ENCODE measurements at regions not wholly inside any gene's neighbourhood (a gene's known extent, or its start where the extent isn't known, plus 50 kb on each side); places are given as distances from the start of the nearest gene placed in this dataset.
"Not testable (repeated sequence)": the region's sequence is repeated elsewhere in the genome, so short reads cannot be mapped to it uniquely, and the experiment has no call there.

DNA sequence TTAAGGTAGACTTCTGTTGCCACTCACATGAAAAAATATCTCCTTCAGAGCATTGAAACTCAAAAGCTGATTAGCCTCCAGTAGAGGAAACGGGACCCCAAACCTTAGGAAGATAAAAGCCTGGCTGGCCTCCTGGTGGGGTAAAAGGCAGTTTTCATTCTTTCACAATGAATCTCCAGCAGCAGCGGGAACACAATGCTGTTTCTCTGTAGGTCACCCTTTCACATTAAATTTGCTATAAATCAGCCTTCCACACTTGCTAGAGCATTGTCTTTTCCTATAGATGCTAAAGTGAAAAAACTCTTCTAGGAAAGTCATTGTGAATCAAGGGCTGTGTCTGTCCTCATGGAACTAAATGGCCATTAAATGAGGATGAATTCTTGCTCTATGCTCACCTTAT, 207.3 kb upstream of the MAGEB2 start:
- Mint-ChIP-seq H3K4me3 (no peak overlapping the region), H3K9me3 (peaks cover 0 to 13% (median 0%) of the 10 kb centered on the region in 3 donors), H3K27ac (no peak overlapping the region), H3K4me1 (no peaks in the 10 kb centered on the region), H3K27me3 (peaks cover 0 to 14% of the 10 kb centered on the region in 2 donors), H3K36me3 (no peaks in the 10 kb centered on the region)
- POLR2A ChIA-PET = no interaction called here
- WGBS (ENCODE audit: insufficient coverage) = no CpG with 5 or more reads among the region's 2 CpGs
- no peaks in the 10 kb centered on the region for H3K9me3 ChIP-seq
- H3K27me3 ChIP-seq (replicated peaks in 1 of 2; ENCODE audit: control insufficient read depth in 2 of 2, extremely low read depth in 1 of 2, insufficient read depth in 2 of 2, low read length in 1 of 2) = no peaks in the 10 kb centered on the region
- ATAC-seq (replicated peaks in 1 of 4) (no peak), DNase-seq (no peak)
- CTCF ChIA-PET = no interaction called here
- H3K4me1 ChIP-seq (ENCODE audit: control insufficient read depth in 1 of 2, extremely low read depth in 1 of 2, insufficient read depth in 2 of 2, low read length in 2 of 2) = no peaks in the 10 kb centered on the region
- no peak overlapping the region for H3K4me3 ChIP-seq (ENCODE audit: control insufficient read depth in 1 of 2, extremely low read depth in 1 of 2, low read length in 1 of 2)
- H3K27ac ChIP-seq (ENCODE audit: low read length) = no peak overlapping the region
- H3K36me3 ChIP-seq (ENCODE audit: control insufficient read depth in 2 of 2, extremely low read depth in 1 of 2, insufficient read depth in 1 of 2, low read length in 1 of 2) = no peaks in the 10 kb centered on the region

DNA sequence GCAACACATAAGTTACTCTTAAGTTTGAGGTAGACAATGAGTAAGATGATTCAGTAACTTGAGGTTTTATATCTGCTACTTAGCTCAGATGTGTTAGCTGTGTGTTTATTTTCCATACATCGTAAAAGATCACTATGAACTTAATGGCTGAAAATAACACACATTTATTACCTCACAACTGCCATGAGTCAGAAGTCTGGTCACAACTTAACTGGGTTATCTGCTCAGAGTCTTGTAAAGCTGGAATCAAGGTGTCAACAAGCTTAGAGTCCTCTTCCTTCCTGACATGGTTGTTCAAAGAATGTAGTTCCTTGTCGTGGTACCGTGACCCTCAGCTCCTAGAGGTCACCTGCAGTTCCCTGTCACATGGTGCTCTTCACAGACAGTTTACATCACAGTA, 204.9 kb upstream of the MAGEB2 start:
- H3K4me1 ChIP-seq (ENCODE audit: control insufficient read depth in 1 of 2, extremely low read depth in 1 of 2, insufficient read depth in 2 of 2, low read length in 2 of 2) = no peaks in the 10 kb centered on the region
- Mint-ChIP-seq H3K27ac (no peak overlapping the region), H3K36me3 (no peaks in the 10 kb centered on the region), H3K27me3 (peaks cover 0 to 9% of the 10 kb centered on the region in 2 donors), H3K4me1 (no peaks in the 10 kb centered on the region), H3K4me3 (no peak overlapping the region), H3K9me3 (peaks cover 0 to 9% (median 0%) of the 10 kb centered on the region in 3 donors)
- H3K9me3 ChIP-seq = no peaks in the 10 kb centered on the region
- DNase-seq (no peak), ATAC-seq (replicated peaks in 1 of 4) (no peak)
- H3K27me3 ChIP-seq (replicated peaks in 1 of 2; ENCODE audit: control insufficient read depth in 2 of 2, extremely low read depth in 1 of 2, insufficient read depth in 2 of 2, low read length in 1 of 2) = no peaks in the 10 kb centered on the region
- H3K4me3 ChIP-seq (ENCODE audit: control insufficient read depth in 1 of 2, extremely low read depth in 1 of 2, low read length in 1 of 2) = no peak overlapping the region
- POLR2A ChIA-PET = no interaction called here
- CTCF ChIA-PET = no interaction called here
- no peak overlapping the region for H3K27ac ChIP-seq (ENCODE audit: low read length)
- H3K36me3 ChIP-seq (ENCODE audit: control insufficient read depth in 2 of 2, extremely low read depth in 1 of 2, insufficient read depth in 1 of 2, low read length in 1 of 2) = no peaks in the 10 kb centered on the region
- no CpG with 5 or more reads among the region's 3 CpGs for WGBS (ENCODE audit: insufficient coverage)

DNA sequence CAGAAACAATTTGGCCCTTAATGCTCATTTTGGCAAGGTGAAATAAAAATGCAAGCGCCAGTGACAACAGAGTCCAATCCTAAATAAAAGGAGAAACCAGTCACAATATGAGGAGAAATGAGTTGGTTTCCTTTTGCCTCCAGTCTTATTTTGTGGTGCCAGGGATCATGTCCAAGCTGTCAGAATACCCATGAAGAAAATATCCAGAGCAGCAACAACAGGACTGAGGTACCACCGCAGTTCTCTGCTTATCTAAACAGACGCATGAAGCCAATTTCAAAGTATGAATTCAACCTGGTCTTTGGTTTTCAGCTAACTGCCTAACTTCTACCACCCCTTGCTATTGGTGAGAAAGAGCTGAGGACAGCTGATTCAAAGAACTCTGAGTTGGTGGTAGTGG, 199.9 kb upstream of the MAGEB2 start:
- Histone ChIP-seq H3K36me3 (ENCODE audit: control insufficient read depth in 2 of 2, extremely low read depth in 1 of 2, insufficient read depth in 1 of 2, low read length in 1 of 2) (no peaks in the 10 kb centered on the region), H3K9me3 (no peaks in the 10 kb centered on the region), H3K27ac (ENCODE audit: low read length) (no peak overlapping the region), H3K4me1 (ENCODE audit: control insufficient read depth in 1 of 2, extremely low read depth in 1 of 2, insufficient read depth in 2 of 2, low read length in 2 of 2) (no peaks in the 10 kb centered on the region), H3K27me3 (replicated peaks in 1 of 2; ENCODE audit: control insufficient read depth in 2 of 2, extremely low read depth in 1 of 2, insufficient read depth in 2 of 2, low read length in 1 of 2) (no peaks in the 10 kb centered on the region), H3K4me3 (ENCODE audit: control insufficient read depth in 1 of 2, extremely low read depth in 1 of 2, low read length in 1 of 2) (no peak overlapping the region)
- peaks cover 0 to 5% (median 4%) of the 10 kb centered on the region in 3 donors for H3K9me3 Mint-ChIP-seq
- H3K27me3 Mint-ChIP-seq = no peaks in the 10 kb centered on the region
- CTCF ChIA-PET = no interaction called here
- H3K36me3 Mint-ChIP-seq = no peaks in the 10 kb centered on the region
- ATAC-seq (replicated peaks in 1 of 4) = no peak
- no CpG with 5 or more reads among the region's 3 CpGs for WGBS (ENCODE audit: insufficient coverage)
- H3K4me3 Mint-ChIP-seq = no peak overlapping the region
- no peak overlapping the region for H3K27ac Mint-ChIP-seq
- no peak for DNase-seq
- no peaks in the 10 kb centered on the region for H3K4me1 Mint-ChIP-seq
- POLR2A ChIA-PET = no interaction called here

DNA sequence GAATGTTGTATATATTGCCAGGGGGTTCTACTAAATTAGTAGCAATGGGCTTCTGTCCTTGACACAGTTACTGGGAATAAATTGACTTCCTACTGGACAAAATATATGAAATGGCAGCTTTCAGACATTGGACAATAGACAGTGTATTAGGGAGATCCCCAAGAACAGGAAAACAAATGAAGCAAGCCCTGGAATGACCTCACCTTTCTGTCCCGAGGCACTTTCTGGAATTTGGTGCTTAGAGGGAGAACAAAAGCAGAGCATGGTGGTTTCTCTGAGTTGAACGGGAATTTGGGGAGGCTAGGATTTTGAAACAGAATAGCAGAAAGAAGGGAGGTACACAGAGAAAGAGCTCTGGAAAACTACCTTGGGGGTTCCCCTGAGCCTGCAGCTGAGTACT, 187.7 kb upstream of the MAGEB2 start:
- Histone ChIP-seq H3K4me1 (ENCODE audit: control insufficient read depth in 1 of 2, extremely low read depth in 1 of 2, insufficient read depth in 2 of 2, low read length in 2 of 2) (no peaks in the 10 kb centered on the region), H3K36me3 (ENCODE audit: control insufficient read depth in 2 of 2, extremely low read depth in 1 of 2, insufficient read depth in 1 of 2, low read length in 1 of 2) (no peaks in the 10 kb centered on the region), H3K27me3 (replicated peaks in 1 of 2; ENCODE audit: control insufficient read depth in 2 of 2, extremely low read depth in 1 of 2, insufficient read depth in 2 of 2, low read length in 1 of 2) (no peaks in the 10 kb centered on the region), H3K27ac (ENCODE audit: low read length) (no peak overlapping the region), H3K9me3 (no peaks in the 10 kb centered on the region), H3K4me3 (ENCODE audit: control insufficient read depth in 1 of 2, extremely low read depth in 1 of 2, low read length in 1 of 2) (no peak overlapping the region)
- Mint-ChIP-seq H3K36me3 (no peaks in the 10 kb centered on the region), H3K4me1 (no peaks in the 10 kb centered on the region), H3K4me3 (no peak overlapping the region), H3K9me3 (peaks cover 0 to 3% (median 2%) of the 10 kb centered on the region in 3 donors), H3K27ac (no peak overlapping the region), H3K27me3 (peaks cover 0 to 5% of the 10 kb centered on the region in 2 donors)
- CTCF ChIA-PET = no interaction called here
- WGBS (ENCODE audit: insufficient coverage) = no CpG with 5 or more reads among the region's 2 CpGs
- no peak for ATAC-seq (replicated peaks in 1 of 4)
- POLR2A ChIA-PET = no interaction called here
- DNase-seq = no peak

DNA sequence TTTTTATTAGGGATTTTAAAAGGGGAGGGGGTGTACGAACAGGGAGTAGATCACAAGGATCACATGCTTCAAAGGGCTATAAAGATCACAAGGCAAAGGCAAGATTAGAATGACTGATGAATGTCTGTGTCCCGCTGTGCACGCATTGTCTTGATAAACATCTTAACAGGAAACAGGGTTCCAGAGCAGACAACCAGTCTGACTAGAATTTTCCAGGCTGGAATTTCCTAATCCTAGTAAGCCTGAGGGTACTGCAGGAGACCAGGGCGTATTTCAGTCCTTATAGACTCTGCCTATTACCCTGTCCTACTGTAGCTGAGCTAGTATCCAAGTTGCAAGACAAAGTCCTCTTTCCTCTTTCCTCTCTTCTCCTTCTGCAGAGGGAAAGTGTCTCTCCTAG, 179.0 kb upstream of the MAGEB2 start:
- no CpG with 5 or more reads among the region's 4 CpGs for WGBS (ENCODE audit: insufficient coverage)
- CTCF ChIA-PET = not testable (repeated sequence)

DNA sequence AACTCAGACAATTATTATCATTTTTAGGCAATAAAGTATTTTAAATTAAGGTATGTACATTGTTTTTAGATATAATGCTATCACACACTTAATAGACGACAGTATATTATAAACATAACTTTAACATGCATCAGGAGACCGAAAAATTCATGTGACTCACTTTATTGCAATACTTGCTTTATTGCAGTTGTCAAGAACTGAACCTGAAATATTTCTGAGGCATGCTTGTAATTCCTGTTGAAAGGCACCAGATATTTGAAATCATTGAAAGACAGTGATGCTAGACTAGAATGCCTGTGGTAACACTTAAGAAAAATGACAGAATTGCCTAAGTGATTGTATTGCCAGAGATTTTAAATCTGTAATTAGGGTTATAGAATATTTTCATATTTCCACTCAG, 175.6 kb upstream of the MAGEB2 start:
- Mint-ChIP-seq H3K4me3 (no peak overlapping the region), H3K9me3 (peaks cover 0 to 3% (median 3%) of the 10 kb centered on the region in 3 donors), H3K27ac (no peak overlapping the region), H3K36me3 (no peaks in the 10 kb centered on the region), H3K27me3 (peaks cover 0 to 3% of the 10 kb centered on the region in 2 donors), H3K4me1 (no peaks in the 10 kb centered on the region)
- ChIA-PET CTCF (no interaction called here), POLR2A (interaction anchor here in 1 of 2 donors (0.6 kb wide), 1 partner anchor 639 kb away, joined by 3 read pairs; no protein-coding TSS in a partner anchor)
- no peaks in the 10 kb centered on the region for H3K36me3 ChIP-seq (ENCODE audit: control insufficient read depth in 2 of 2, extremely low read depth in 1 of 2, insufficient read depth in 1 of 2, low read length in 1 of 2)
- no peaks in the 10 kb centered on the region for H3K9me3 ChIP-seq
- no peaks in the 10 kb centered on the region for H3K4me1 ChIP-seq (ENCODE audit: control insufficient read depth in 1 of 2, extremely low read depth in 1 of 2, insufficient read depth in 2 of 2, low read length in 2 of 2)
- no peak overlapping the region for H3K27ac ChIP-seq (ENCODE audit: low read length)
- ATAC-seq (replicated peaks in 1 of 4) (no peak), DNase-seq (no peak)
- H3K27me3 ChIP-seq (replicated peaks in 1 of 2; ENCODE audit: control insufficient read depth in 2 of 2, extremely low read depth in 1 of 2, insufficient read depth in 2 of 2, low read length in 1 of 2) = no peaks in the 10 kb centered on the region
- no peak overlapping the region for H3K4me3 ChIP-seq (ENCODE audit: control insufficient read depth in 1 of 2, extremely low read depth in 1 of 2, low read length in 1 of 2)
- no CpG with 5 or more reads among the region's 2 CpGs for WGBS (ENCODE audit: insufficient coverage)

More for the DNA sequence above, 179.0 kb upstream of the MAGEB2 start:
- H3K9me3 ChIP-seq; H3K4me3 ChIP-seq (ENCODE audit: control insufficient read depth in 1 of 2, extremely low read depth in 1 of 2, low read length in 1 of 2); H3K36me3 Mint-ChIP-seq; H3K27me3 Mint-ChIP-seq; POLR2A ChIA-PET; H3K36me3 ChIP-seq (ENCODE audit: control insufficient read depth in 2 of 2, extremely low read depth in 1 of 2, insufficient read depth in 1 of 2, low read length in 1 of 2); DNase-seq; H3K4me1 Mint-ChIP-seq; H3K27me3 ChIP-seq (replicated peaks in 1 of 2; ENCODE audit: control insufficient read depth in 2 of 2, extremely low read depth in 1 of 2, insufficient read depth in 2 of 2, low read length in 1 of 2); H3K4me1 ChIP-seq (ENCODE audit: control insufficient read depth in 1 of 2, extremely low read depth in 1 of 2, insufficient read depth in 2 of 2, low read length in 2 of 2); H3K27ac Mint-ChIP-seq; ATAC-seq (replicated peaks in 1 of 4); H3K9me3 Mint-ChIP-seq; H3K4me3 Mint-ChIP-seq; H3K27ac ChIP-seq (ENCODE audit: low read length): not testable (repeated sequence)

DNA sequence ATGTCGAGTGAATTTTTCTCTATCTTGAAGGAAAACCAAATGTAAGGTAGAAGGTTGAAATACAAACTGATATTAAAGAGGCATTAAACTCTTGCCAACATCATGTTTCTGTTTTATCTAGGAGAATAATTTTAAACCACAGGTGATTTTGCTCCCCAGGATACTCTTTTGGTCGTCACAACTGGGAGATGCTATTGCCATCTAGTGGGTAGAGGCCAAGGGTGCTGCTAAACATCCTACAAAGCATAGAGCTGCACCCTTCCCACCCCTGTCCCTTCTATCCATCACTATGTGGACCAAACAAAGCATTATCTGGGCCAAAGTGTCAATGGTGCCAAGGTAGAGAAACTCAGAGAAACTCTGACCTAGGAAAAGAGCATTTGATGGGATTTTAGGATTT, 154.6 kb upstream of the MAGEB2 start:
- Histone ChIP-seq H3K36me3 (ENCODE audit: control insufficient read depth in 2 of 2, extremely low read depth in 1 of 2, insufficient read depth in 1 of 2, low read length in 1 of 2) (no peaks in the 10 kb centered on the region), H3K4me1 (ENCODE audit: control insufficient read depth in 1 of 2, extremely low read depth in 1 of 2, insufficient read depth in 2 of 2, low read length in 2 of 2) (no peaks in the 10 kb centered on the region), H3K4me3 (ENCODE audit: control insufficient read depth in 1 of 2, extremely low read depth in 1 of 2, low read length in 1 of 2) (no peak overlapping the region), H3K9me3 (no peaks in the 10 kb centered on the region), H3K27me3 (replicated peaks in 1 of 2; ENCODE audit: control insufficient read depth in 2 of 2, extremely low read depth in 1 of 2, insufficient read depth in 2 of 2, low read length in 1 of 2) (no peaks in the 10 kb centered on the region), H3K27ac (ENCODE audit: low read length) (no peak overlapping the region)
- ChIA-PET CTCF (no interaction called here), POLR2A (no interaction called here)
- no CpG with 5 or more reads among the region's 2 CpGs for WGBS (ENCODE audit: insufficient coverage)
- Mint-ChIP-seq H3K9me3 (no peaks in the 10 kb centered on the region), H3K27ac (no peak overlapping the region), H3K4me3 (no peak overlapping the region), H3K27me3 (no peaks in the 10 kb centered on the region), H3K4me1 (no peaks in the 10 kb centered on the region), H3K36me3 (no peaks in the 10 kb centered on the region)
- no peak for ATAC-seq (replicated peaks in 1 of 4)
- no peak for DNase-seq
